GM19043 (cell line): ENCODE measurements at regions not wholly inside any gene's neighbourhood (a gene's known extent, or its start where the extent isn't known, plus 50 kb on each side); places are given as distances from the start of the nearest gene placed in this dataset.
"Not testable (repeated sequence)": the region's sequence is repeated elsewhere in the genome, so short reads cannot be mapped to it uniquely, and the experiment has no call there.

Source experiments
- ATAC-seq: cut with Tn5 transposase; IDR thresholded peaks from one replicate; pipeline ENCODE4 v1.9.1; 2021; ENCODE audit warnings: low read depth; ENCODE audit not compliant: unreplicated experiment

DNA sequence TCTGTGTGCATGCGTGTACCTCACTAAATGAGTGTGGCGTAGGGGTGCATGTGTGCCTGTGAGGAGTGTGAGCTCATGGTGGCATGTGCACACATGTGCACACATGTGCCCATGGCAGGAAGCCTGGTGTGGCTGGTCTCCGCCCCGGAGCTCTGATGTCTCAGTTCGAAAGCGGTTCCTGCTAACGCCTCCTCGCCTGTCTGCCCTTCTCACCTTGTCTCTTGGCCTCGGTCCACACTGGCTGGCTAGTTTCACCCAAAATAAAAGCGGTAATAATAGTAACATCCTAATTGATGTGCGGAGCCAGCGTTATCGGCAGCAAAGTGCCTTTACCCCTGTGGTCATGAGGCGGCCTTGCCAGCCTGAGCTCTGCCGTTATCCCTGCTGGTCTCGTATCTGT, 1190.4 kb downstream of the BRD1 start:
- no peak for ATAC-seq

DNA sequence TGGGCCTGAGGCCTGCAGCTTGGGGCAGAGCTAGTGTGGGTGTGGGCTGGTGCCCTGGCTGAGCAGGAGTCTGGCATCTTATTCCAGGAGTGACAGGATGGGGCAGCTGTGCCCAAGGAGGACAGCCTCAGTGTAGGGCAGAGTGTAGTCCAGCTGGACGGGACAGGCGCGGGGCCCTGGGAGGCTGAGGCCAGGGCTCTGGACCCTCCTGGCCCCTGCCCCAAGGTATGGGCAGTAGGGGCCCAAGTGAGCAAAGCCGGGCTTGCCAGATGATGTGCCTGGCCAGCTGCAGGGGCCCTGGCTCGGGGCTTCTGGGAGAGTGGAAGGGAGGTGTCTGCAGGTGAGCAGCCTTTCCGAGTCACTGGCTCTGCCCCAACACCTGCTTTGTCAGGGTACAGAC, 1190.9 kb downstream of the BRD1 start:
- no peak for ATAC-seq

DNA sequence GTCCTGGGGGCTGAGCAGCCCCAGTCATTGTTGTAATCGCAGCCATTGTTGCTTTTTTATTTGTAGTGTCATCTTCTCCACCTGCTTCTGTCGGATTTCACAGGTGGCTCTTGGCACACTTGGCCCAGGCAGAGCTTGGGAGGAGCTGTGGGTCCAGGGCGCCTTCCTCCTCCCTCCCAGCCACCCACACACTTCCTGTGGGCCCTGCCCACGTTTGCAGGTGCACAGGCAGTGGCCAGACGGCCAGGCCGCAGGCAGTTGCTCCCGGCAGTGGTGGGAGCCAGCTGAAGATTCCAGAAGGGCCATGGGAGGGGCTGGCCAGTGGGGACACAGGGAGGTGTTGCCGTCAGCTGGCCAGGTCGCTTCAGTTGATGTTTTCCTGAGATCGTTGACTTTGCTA, 1191.9 kb downstream of the BRD1 start:
- ATAC-seq, result no peak

DNA sequence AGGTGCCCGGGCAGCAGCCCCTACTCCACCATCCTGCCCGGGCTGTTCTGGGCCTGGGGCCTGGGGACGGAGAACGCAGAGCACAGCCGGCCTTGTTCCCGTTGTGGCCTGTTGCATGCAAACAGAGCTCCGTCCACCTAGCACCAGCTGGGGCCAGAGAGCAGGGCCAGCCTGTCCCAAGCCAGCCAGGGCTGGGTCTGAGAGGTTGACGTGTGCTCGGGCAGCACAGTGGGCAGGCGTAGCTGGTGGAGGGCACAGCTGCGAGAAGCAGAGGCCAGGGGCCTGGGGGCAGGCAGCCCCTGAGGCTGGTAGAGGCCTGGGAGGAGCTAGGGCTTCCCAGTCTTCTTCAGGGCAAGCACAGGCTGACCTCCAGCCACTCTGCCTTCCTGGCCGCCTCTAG, 1192.6 kb downstream of the BRD1 start:
- ATAC-seq, result no peak

DNA sequence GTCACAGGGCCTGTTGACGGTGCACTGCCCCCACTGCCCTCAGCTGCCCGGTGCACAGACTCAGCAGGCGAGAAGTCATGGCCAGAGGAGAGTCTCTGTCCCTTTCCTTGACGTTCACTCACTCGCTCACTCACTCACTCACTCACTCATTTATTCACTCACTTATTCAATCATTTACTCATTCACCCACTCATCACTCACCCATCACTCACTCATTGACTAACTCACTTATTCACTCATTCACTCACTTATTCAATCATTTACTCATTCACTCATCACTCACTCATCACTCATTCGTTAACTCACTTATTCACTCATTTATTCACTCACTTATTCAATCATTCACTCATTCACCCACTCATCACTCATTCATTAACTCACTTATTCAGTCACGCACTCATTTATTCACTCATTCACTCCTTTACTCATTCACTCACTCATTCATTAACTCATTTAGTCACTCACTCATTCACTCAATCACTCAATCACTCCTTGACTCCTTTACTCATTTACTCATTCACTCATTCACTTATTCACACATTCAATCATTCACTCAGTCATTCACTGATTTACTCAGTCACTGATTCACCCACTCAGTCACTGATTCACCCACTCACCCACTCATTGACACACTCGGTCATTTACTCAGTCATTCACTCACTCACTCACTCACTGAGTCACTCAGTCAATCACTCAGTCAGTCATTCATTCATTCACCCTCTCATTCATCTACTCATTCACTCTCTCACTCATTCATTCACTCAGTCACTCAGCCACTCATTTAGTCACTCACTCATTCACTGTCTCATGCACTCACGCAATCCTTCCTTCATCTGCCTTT, 1193.5 kb downstream of the BRD1 start:
- ATAC-seq, result no peak

DNA sequence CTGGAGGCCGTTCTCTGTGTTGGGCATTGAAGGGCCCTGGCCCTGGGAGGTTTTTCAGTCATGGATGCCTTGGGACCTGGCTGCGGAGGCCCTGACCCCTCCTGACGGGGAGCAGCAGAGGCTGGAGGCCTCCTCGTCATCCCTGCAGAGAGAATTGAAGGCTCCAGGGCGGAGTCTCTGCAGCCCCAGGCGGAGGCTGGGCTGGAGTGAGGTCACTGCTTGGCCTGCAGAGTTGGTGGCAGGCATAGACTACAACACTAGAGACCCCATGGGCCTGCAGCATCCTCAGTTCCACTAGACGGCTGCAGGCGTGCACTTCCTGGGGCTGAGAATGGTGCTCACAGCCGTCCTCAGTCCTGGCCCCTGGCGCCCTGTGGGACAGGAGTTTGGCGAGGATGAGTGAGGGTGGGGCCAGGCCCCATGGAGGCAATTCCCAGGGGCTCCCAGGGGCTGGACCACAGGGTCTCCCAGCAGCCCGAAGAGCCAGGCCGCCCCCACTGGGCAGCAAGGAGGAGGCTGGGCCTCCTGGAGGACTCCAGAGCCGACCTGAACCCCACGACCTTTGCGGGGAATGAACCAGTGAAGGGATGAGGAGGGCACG, 1194.9 kb downstream of the BRD1 start:
- no peak for ATAC-seq

DNA sequence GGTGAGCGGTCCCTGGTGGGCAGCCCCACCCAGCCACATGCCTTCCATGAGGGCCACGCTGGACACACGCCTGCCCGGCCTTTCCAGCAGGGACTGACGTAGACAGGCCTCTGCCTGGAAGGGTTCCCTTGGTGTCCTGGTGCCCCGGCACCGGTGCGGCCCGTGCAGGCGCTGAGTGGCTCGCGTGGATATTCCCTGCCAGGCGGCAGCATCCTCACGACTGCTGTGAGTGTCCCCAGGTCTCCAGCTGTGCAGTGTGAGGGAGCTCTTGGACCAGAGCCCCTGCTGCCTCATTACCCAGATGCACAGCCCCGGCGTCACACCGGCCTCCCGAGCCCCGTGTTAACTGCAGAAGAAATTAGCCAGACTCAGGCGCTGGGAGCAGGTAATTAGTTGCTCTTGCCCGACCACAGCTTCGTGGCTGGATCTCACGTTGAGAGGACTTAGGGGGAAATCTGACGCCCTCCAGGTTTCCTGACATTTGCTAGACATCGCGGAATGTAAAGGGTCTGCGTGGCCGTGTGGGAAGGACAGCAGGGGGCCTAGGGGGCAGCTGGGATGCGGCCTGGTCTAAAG, 1196.3 kb downstream of the BRD1 start:
- ATAC-seq, result no peak

DNA sequence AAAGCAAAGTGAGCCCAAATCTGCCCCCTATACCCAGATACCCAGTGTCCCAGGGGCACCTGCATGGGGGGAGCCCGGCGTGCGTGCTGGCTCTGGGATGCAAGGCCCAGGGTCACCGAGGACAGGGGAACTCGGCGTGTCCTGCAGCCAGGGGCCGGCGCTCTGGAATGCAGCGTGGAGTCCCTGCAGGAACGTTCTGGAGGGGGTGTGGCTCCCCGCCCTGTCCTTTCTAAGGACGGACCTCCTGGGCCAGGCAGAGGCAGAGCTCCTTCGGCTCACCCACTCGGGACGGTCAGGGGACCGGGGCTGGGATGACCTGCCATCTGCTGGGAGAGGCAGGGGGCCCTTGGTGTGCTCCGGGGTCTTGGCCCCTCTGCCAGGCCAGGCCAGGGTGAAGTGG, 1196.8 kb downstream of the BRD1 start:
- ATAC-seq, result no peak

DNA sequence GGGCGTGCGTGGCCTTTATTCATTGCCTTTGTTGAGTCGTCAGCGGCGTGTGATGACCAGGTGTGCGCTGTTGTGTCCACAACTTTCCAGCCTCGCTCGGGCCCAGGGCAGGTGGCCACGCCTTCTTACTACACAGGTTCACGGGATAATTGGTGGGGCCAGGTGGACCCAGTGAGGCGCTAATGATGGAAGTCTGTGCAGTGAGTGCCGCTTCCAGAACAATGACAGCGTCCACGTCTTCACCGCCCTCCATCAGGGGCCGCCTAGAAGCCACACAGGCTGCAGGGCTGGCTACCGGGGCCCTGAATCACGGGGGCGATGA, 1197.3 kb downstream of the BRD1 start:
- no peak for ATAC-seq

DNA sequence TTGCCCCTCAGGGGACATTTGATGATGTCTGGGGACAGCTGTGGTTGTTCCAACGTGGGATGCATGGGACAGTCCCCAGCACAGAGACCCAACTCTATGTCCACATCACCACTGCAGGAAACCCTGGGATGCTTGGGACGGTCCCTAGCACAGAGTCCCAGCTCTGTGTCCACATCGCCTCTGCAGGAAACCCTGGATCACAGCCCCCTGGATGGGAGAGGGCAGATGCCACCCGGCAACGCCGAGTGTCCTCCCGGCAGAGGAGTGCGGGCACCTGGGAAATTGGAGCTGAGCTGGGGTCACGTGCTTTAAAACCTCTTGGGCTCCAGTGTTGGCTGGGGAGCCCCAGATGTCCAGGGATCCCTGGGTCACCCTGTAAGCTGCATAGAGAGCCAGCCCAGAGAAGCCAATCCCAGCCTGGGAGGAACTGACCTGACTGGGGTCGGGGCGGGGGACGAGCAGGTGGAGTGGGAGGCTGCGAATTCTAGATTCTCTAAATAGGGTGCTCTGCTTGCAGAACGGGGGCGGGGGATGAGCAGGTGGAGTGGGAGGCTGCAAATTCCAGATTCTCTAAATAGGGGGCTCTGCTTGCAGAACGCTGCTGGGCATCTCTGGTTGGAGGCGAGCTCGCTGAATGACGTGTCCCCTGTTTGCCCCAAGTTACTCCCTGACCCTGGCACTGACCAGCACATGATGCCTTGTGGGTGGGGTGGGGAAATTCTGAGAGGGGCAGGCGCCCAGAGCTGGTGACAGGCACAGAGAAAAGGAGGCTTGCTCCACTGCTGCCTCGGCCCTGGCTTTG, 1197.8 kb downstream of the BRD1 start:
- ATAC-seq, result no peak

DNA sequence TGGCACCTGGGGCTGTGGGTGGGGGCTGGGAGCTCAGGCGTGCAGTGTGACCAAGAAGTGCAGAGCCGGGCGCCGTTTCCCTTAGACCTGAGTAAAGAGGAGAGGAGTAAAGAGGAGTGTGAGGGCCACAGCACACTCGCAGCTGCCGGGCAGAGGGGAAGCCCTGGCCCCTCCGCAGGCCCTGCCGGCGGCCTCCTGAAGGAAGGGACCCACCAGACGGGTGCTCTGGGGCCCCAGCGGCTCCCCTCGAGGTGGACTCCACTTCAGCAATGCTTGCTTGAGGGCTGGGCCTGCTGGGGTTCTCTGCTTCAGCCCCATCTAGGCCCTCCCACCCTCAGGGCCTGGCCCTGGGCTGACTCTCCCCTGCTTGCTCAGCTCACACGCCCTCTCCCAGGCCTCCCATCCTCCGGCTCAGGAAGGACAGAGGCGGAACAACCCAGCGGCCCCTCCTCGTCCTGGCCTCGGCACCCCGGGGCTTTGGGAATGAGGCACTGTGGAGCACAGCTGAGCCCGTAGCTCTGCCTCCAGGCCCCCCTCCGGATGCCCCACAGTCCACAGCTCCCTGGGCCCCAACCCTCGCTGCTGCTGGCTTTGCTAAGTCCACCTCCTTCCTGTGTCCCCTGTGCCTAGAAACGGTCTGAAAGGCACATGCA, 1198.7 kb downstream of the BRD1 start:
- no peak for ATAC-seq

DNA sequence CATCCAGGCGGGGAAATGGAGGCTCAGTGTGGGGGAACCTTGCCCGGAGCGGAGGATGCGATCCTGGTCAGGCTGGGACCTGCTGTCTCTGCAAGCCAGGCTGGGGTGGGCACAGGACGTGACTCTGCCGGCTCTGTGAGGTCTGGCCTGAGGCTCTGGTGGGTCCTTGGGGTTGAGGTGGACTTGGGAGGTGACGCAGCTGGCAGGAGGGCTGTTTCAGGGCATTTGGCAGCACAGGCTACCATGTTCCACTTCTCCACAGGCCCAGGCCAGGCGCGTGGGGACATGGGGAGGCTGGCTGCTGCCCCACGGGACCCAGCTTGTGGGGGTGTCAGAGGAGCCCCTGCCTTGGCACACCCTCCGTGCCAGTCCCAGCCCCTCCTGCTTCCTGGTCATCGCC, 1199.7 kb downstream of the BRD1 start:
- no peak for ATAC-seq

DNA sequence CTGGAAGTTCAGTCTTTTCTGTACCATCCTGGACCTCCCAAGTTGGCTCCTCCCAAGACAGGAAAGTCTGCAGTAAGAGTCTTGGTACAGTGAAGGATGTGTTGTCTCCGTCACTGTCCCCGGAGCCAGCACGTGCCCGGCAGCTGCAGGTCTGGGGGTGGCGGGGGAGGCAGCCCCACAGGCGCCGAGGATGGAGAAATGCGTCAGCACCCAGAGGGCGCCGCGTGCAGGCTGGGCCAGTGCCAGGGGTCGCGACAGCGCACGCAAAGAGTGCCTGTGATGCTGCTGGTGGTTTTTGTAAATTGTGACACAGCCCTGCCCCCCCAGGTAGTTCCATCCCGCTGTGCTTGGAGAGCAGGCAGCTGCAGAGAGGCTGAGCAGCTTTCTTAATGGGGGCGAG, 1200.5 kb downstream of the BRD1 start:
- ATAC-seq, result no peak

DNA sequence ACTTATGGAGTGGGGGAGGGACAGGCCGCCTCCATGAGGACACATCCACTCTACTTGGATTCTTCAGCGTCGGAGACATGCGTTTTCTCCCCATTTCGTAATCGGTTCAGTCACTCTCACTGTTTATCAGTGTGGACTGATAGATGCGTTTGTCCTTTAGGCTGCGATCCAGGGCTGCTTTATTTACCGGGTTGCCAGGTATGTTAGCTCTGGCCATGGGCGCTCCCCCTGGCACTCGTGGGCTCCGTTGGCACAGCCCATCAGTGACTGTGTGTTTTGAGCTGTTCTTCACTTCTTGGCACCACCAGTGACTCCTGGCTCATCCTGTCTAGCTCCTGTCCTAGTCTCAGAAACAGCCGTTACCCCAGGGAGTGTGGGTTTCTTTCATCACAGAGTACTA, 1203.3 kb downstream of the BRD1 start:
- no peak for ATAC-seq

DNA sequence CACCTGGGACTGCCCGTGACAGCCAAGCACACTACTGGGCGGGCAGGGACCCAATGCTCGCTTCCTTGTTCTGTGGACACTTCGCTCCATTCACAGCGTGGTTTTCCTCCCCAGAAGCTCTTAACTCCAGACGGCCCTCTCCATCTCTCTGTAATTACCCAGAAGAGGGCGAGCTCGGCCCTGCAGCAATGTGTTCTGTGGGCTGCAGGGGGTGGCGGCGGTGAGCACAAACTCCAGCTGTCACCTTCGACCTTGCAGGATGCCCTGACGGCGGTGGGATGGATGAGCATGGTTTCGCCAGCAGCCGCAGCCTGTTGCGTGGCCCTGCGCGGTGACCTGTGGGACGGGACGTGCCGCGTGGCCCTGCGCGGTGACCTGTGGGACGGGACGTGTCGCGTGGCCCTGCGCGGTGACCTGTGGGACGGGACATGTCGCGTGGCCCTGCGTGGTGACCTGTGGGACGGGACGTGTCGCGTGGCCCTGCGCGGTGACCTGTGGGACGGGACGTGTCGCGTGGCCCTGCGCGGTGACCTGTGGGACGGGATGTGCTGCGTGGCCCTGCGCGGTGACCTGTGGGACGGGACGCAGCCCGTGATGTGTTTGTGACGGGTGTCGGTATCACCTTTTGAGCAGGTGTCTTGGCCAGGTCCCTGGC, 1204.7 kb downstream of the BRD1 start:
- ATAC-seq, result no peak

DNA sequence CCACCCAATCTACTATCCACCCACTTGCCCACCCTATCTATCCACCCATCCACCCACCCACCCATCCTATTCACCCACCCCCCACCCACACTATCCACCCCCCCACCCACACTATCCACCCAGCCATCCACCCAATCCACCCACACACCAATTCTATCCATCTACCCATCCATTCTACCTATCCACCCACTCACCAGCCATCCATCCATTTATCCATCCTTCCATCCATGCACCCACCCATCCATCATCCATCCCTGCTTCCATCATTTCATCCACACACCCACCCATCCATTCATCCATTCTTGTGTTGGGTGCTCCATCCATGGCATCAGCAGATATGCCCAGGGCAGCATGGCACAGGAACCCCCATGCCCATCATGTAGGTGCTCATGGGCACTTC, 1206.6 kb downstream of the BRD1 start:
- ATAC-seq, result no peak

DNA sequence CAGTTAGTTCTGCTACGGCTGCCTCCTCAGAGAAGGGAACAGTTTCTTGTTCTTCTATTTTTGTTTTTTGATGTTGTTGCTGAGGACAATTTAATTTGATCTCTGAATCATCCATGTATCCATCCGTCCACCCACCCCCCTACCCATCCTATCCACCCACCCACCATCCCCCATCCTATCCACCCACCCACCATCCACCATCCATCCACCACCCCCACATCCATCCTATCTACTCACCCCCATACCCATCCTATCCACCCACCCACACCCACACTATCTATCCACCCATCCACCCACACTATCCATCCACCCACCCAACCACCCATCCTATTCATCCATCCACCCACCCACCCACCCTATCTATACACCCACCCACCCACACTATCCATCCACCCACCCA, 1207.2 kb downstream of the BRD1 start:
- ATAC-seq, result not testable (repeated sequence)

DNA sequence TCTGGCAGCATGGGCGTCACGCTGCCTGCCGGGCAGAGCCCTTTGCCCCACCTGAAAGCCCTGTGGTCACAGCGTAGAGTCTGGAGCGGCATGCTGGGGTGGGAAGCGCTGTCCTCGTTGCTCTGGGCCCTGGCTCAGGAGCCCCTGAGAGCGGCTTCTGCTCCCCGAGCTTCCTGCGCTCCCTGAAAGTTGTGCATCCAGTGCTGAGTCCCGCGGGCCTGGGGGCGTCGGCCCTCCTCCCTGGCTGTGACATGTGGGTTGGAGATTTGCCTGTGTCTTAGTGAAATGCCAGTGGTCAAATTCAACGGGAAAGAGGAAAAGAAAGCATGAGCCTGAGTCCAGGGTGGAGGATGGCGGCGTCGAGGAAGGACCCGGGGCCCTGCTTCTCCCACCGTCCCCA, 1208.0 kb downstream of the BRD1 start:
- ATAC-seq, result no peak

DNA sequence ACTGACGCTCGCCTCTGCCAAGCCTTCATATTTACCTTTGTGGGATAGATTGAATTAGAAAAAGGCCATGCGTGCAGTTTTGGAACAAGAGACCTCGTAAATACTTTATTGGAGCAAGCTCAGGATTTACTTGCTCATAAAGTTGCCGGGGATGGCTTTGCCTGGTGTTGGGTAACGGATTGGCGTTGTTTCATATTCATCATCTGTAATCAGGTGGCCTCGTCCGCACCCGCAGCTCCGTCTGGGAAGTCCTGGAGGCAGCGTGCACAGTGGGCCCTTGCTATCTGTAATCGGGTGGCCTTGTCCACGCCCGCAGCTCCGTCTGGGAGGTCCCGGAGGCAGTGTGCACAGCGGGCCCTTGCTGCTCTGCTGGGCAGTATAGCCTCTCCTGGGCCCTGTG, 1209.3 kb downstream of the BRD1 start:
- no peak for ATAC-seq

DNA sequence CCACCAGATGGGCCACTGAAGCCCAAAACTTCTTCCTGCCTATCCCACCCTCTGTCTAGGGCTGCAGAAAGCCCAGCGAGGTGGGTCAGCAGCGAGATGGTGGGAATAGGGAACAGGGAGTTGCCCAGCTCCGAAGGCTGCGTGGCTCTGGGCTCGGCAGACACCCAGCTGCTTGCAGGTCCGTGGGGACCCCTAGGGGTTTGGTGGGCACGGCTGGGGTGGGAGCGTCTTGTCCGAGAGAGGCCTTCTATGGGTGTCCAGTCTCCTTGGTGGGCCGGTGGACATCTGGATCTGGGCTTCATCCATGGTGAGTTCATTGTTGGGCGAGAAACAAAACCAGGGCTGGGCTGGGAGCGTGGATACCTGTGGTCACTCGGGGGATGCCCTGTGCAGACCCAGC, 1211.0 kb downstream of the BRD1 start:
- no peak for ATAC-seq
